DOHH2 (cell line): ENCODE measurements at regions not wholly inside any gene's neighbourhood (a gene's known extent, or its start where the extent isn't known, plus 50 kb on each side); places are given as distances from the start of the nearest gene placed in this dataset.

Experiments
- H3F3A ChIP-seq: fragments of 200-600 bp; sonication (generic), shearing (Covaris generic); 2 replicates; pipeline ENCODE4 v1.6.0; 2016; ENCODE audit warnings: antibody characterized with exemption, mild to moderate bottlenecking; ENCODE audit not compliant: control insufficient read depth, insufficient read depth
- H3K27ac ChIP-seq: fragments of 200-600 bp; sonication (generic); 2 replicates; pipeline ENCODE4 v1.5.1; 2014; ENCODE audit warnings: low read depth, mild to moderate bottlenecking, low read length, moderate library complexity
- H3K27me3 ChIP-seq: fragments of 200-600 bp; sonication (generic); 2 replicates; pipeline ENCODE4 v1.6.1; 2014; ENCODE audit warnings: mild to moderate bottlenecking, low read length, mixed read lengths; ENCODE audit not compliant: control insufficient read depth
- H3K36me3 ChIP-seq: fragments of 200-600 bp; sonication (generic); 2 replicates; pipeline ENCODE4 v1.6.1; 2014; ENCODE audit warnings: mild to moderate bottlenecking, low read length, moderate library complexity, mixed read lengths; ENCODE audit not compliant: control insufficient read depth
- H3K4me1 ChIP-seq: fragments of 200-600 bp; sonication (generic); 2 replicates; pipeline ENCODE4 v1.6.1; 2014; ENCODE audit warnings: mild to moderate bottlenecking, low read length, mixed read lengths; ENCODE audit not compliant: control insufficient read depth
- H3K4me2 ChIP-seq: fragments of 200-600 bp; sonication (generic); 2 replicates; pipeline ENCODE4 v1.6.0; 2014; ENCODE audit warnings: mild to moderate bottlenecking, low read length, moderate library complexity
- H3K4me3 ChIP-seq: fragments of 200-600 bp; sonication (generic); 2 replicates; pipeline ENCODE4 v1.5.1; 2014; ENCODE audit warnings: mild to moderate bottlenecking, low read length, mixed read lengths
- H3K79me2 ChIP-seq: fragments of 200-600 bp; sonication (generic); 2 replicates; pipeline ENCODE4 v1.6.1; 2014; ENCODE audit warnings: mild to moderate bottlenecking, low read length, mixed read lengths; ENCODE audit not compliant: control insufficient read depth
- H3K9me2 ChIP-seq: fragments of 200-600 bp; sonication (generic); replicated peaks from 2 replicates; pipeline ENCODE4 v1.6.1; 2014; ENCODE audit warnings: mild to moderate bottlenecking, low read length, mixed read lengths; ENCODE audit not compliant: control insufficient read depth
- H3K9me3 ChIP-seq: fragments of 200-600 bp; sonication (generic); 2 replicates; pipeline ENCODE4 v1.6.1; 2014; ENCODE audit warnings: antibody characterized with exemption, low read length, mixed read lengths; ENCODE audit not compliant: control insufficient read depth, insufficient read depth
- H4K20me1 ChIP-seq: fragments of 200-600 bp; sonication (generic); 2 replicates; pipeline ENCODE4 v1.6.0; 2014; ENCODE audit warnings: low read depth, mild to moderate bottlenecking, antibody characterized with exemption, low read length, moderate library complexity; ENCODE audit not compliant: control insufficient read depth, insufficient read depth
- EZH2phosphoT487 ChIP-seq: fragments of 200-600 bp; sonication (generic); IDR thresholded peaks from 2 replicates; pipeline ENCODE4 v1.6.1; 2017; ENCODE audit warnings: borderline replicate concordance, mild to moderate bottlenecking, antibody characterized with exemption, low read length, moderate library complexity, mixed read lengths
- TF ChIP-seq, protein P1 (sequence below): fragments of 200-600 bp; sonication (generic); IDR thresholded peaks from one replicate; pipeline ENCODE4 v1.5.1; 2014; ENCODE audit warnings: antibody characterized with exemption, mild to moderate bottlenecking, low read depth, low read length; ENCODE audit not compliant: poor library complexity, severe bottlenecking

DNA sequence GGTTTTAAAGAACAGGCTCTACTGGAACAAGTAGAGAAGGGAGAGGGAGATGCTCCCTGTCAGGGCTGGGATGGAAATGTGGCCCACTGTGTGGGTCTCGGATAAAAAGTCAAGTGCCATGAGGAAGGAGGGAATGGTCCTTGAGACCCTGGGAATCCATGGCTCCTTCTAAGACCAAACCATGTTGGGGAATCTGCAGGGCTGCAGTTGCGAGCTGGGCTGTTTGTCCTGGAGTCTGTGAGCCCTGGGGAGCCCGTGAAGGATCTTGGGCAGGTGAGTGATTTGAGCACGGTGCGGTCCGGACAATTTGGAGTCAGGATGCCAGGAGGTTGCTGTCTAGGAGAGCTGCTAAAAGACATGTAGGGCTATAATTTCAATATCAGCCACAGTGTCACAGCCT, 359.4 kb downstream of the FGF9 start:
- TF ChIP-seq EZH2phosphoT487 = no peak
- TF ChIP-seq, protein P1, sequence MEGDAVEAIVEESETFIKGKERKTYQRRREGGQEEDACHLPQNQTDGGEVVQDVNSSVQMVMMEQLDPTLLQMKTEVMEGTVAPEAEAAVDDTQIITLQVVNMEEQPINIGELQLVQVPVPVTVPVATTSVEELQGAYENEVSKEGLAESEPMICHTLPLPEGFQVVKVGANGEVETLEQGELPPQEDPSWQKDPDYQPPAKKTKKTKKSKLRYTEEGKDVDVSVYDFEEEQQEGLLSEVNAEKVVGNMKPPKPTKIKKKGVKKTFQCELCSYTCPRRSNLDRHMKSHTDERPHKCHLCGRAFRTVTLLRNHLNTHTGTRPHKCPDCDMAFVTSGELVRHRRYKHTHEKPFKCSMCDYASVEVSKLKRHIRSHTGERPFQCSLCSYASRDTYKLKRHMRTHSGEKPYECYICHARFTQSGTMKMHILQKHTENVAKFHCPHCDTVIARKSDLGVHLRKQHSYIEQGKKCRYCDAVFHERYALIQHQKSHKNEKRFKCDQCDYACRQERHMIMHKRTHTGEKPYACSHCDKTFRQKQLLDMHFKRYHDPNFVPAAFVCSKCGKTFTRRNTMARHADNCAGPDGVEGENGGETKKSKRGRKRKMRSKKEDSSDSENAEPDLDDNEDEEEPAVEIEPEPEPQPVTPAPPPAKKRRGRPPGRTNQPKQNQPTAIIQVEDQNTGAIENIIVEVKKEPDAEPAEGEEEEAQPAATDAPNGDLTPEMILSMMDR = no peak
- Histone ChIP-seq H3K4me2 (no peak overlapping the region), H3K9me2 (no peaks in the 10 kb centered on the region)

DNA sequence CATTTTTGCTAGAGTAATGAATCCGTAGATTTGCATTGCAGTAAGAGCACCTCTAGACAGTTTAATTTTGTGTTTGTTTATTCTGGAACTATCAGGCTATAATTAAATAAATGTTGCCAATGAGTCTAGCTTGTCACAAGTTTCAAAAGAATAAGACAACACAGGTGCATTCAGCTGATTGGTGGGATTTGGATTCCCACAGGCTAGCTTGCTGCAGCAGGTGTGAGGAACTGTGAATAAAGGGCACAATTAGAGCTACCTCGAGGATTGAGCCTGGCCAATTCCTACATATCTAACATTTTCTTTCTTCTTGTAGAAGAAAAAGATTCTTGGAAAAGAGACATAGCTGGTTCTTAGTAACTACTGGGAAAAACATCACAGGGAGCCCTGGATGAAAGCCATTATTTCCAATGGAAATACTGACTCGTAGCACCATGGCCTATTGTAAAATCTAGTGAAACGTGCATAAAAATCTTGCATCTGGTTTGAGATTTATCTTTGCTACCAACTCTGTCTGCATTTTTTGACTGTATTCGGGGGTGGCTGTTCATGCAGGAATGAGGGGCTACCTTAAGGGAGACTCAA, 360.9 kb downstream of the FGF9 start:
- Histone ChIP-seq H3K4me2 (no peak overlapping the region), H4K20me1 (no peaks in the 10 kb centered on the region), H3K9me2 (no peaks in the 10 kb centered on the region), H3K4me3 (no peak overlapping the region), H3K27ac (no peak overlapping the region), H3K79me2 (no peaks in the 10 kb centered on the region), H3K36me3 (no peaks in the 10 kb centered on the region), H3K9me3 (no peaks in the 10 kb centered on the region), H3F3A (no peaks in the 10 kb centered on the region), H3K4me1 (no peaks in the 10 kb centered on the region), H3K27me3 (no peaks in the 10 kb centered on the region)
- no peak for TF ChIP-seq EZH2phosphoT487
- TF ChIP-seq, protein P1 = no peak

More for the DNA sequence above, 359.4 kb downstream of the FGF9 start:
- no peaks in the 10 kb centered on the region for H4K20me1 ChIP-seq
- H3K36me3 ChIP-seq = no peaks in the 10 kb centered on the region
- H3K4me1 ChIP-seq = no peaks in the 10 kb centered on the region
- no peak overlapping the region for H3K27ac ChIP-seq
- H3K79me2 ChIP-seq = no peaks in the 10 kb centered on the region
- no peaks in the 10 kb centered on the region; the same call in 1 of the 2 replicates for H3K9me3 ChIP-seq
- no peaks in the 10 kb centered on the region for H3F3A ChIP-seq
- no peaks in the 10 kb centered on the region for H3K27me3 ChIP-seq
- no peak overlapping the region for H3K4me3 ChIP-seq

DNA sequence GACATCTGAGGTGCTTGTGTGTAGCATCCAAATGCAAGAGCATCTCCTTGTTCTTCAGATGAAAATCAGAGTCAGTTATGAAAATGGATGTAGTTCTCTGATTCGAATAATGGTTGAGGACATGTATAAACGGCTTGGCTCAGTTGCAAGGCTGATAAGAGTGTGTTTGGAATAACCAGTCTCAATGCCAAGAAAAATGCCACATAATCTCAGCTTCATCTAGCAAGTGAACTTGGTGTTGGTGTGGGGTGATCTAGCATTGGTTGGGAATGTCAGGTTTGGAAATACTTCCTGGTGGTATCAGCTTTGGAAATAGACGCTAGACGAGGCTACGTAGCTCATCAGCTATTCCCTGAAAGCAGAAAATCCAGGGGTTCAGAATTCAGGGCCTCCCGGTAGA, 362.0 kb downstream of the FGF9 start:
- H3K79me2 ChIP-seq = no peaks in the 10 kb centered on the region
- H4K20me1 ChIP-seq = no peaks in the 10 kb centered on the region
- no peak overlapping the region for H3K27ac ChIP-seq
- TF ChIP-seq, protein P1 = no peak
- no peak for TF ChIP-seq EZH2phosphoT487
- no peak overlapping the region for H3K4me2 ChIP-seq
- no peaks in the 10 kb centered on the region for H3K9me2 ChIP-seq
- no peak overlapping the region for H3K4me3 ChIP-seq
- no peaks in the 10 kb centered on the region for H3F3A ChIP-seq
- no peaks in the 10 kb centered on the region for H3K27me3 ChIP-seq
- H3K4me1 ChIP-seq = no peaks in the 10 kb centered on the region
- H3K36me3 ChIP-seq = no peaks in the 10 kb centered on the region
- no peaks in the 10 kb centered on the region for H3K9me3 ChIP-seq
